ENCODE measurements at regions not wholly inside any gene's neighbourhood (a gene's known extent, or its start where the extent isn't known, plus 50 kb on each side); places are given as distances from the start of the nearest gene placed in this dataset.

DNA sequence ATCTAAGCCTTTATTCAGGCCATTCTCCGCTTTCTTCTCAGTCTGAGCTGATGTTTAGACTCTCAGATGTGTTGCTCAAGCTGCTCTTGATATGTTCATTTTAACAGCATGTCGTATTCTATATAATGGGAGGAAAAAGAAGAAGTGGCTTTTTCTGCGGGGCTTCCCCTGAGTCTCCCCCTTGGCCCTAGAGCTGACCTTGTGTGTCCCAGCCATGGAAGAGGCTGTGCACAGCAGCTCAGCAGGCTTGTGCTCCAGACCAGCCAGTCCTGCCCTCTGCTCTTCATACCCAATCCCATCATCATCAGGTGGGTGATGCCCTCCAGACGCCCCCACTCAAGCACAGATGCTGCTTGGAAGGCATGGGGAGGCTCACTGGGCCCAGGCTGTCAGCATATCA, 155.1 kb upstream of the CELF4 start:
- no peak for TF ChIP-seq CHD2 (IDR thresholded peaks at IDR 0.05; ENCODE audit: borderline replicate concordance, low read depth, low read length)
- TF ChIP-seq EZH2 (IDR thresholded peaks at IDR 0.05; ENCODE audit: borderline replicate concordance, control insufficient read depth, low read depth, low read length): no peak
- no peak for TF ChIP-seq RCOR1 (conservative IDR thresholded peaks at IDR 0.05; ENCODE audit: low read depth, low read length)
- TF ChIP-seq EP300 (IDR thresholded peaks at IDR 0.05; ENCODE audit: borderline replicate concordance in 1 of 2, control insufficient read depth in 1 of 2, low read depth in 2 of 2, low read length in 2 of 2): no peak
- TF ChIP-seq STAT1 (conservative IDR thresholded peaks at IDR 0.05): no peak

Measured in GM12878 (cell line).